GM12874 (cell line): ENCODE measurements at regions not wholly inside any gene's neighbourhood (a gene's known extent, or its start where the extent isn't known, plus 50 kb on each side); places are given as distances from the start of the nearest gene placed in this dataset.

ENCODE experiments used
- TF ChIP-seq, protein P1 (sequence below): IDR thresholded peaks from 2 replicates; pipeline ENCODE4 v1.5.1; 2011; ENCODE audit warnings: low read depth, mild to moderate bottlenecking, control low read depth, low read length, moderate library complexity; ENCODE audit not compliant: insufficient read depth

DNA sequence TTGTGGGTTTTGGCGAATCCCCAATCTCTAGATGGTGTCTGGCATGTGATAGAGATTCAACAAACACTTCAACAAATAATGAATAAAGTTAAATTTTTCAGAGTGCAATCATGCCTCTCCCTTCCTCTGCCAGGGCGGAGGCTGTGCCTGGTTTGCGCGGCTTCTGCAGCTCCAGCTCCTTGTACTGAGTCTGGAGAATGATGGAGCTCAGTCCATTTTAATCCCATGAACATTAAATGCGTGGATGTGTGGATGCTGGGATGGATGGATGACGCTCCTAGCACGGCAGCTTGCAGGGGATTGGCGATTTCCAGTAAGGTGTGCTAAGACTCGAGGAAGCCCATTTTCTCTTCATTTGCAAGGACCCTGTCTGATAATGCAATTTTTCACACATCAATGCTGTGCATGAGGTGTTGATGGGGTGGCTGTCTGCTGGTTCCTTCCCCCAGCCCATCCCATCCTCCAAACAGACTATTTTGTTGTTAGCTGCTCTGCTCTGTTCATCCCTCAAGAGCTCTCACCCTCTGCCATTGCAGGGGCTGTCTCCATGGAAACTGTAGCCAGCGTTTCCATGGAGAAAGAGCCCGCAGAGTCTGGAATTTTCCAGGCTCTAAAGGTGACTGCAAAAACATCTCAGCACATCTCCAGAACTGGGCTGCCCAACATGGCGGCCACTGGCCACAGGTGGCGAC is 92.6 kb upstream of the PEG3 start:
- TF ChIP-seq, protein P1, sequence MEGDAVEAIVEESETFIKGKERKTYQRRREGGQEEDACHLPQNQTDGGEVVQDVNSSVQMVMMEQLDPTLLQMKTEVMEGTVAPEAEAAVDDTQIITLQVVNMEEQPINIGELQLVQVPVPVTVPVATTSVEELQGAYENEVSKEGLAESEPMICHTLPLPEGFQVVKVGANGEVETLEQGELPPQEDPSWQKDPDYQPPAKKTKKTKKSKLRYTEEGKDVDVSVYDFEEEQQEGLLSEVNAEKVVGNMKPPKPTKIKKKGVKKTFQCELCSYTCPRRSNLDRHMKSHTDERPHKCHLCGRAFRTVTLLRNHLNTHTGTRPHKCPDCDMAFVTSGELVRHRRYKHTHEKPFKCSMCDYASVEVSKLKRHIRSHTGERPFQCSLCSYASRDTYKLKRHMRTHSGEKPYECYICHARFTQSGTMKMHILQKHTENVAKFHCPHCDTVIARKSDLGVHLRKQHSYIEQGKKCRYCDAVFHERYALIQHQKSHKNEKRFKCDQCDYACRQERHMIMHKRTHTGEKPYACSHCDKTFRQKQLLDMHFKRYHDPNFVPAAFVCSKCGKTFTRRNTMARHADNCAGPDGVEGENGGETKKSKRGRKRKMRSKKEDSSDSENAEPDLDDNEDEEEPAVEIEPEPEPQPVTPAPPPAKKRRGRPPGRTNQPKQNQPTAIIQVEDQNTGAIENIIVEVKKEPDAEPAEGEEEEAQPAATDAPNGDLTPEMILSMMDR: no peak

DNA sequence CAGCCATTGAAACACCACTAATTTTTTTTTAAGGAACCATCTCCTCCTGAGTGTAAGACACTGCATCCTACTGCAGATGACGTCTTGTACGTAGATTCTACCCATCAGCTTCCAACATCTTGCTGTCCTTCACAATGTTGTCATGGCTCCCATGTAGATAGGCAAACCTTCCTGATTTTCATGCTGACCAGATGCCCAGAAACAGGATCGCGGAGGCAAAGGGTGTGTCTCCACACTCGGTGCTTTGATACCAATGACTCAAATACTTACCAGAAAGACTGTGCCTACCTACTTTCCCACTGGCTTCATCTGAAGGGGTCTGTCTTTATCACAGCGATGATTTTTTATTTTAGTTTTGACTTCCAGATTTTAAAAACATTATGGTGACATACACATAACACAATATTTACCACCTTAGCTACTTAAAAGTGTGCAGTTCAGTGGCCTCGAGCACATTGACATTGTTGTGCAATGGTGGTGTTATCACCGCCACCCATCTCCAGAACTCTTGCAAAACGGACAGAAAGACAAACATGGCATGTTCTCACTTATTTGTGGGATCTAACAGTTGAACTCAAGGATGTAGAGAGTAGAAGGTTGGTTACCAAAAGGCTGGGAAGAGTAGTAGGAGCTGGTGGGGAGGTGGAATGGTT is 94.0 kb upstream of the PEG3 start:
- TF ChIP-seq, protein P1: no peak

DNA sequence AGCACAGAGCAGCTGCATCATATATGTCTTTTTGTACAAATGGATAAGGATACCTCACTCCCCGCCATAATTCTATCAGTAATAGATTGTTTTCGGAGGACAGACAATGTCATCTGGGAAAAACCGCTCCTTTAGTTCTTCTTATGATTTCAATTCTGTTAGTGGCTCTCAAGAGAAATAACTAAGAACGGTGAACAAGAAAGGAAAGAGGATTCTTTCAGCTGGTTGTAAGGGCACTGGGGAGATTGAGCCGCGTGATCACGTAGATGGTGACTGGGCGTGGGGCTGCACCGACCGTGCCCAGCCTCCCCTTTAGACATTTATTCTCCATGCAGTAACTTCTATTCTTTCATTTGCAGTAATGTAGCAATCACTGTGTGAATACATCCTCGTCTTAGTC is 99.4 kb upstream of the PEG3 start:
- TF ChIP-seq, protein P1: no peak

- TF ChIP-seq, protein P1: no peak
Measured at GRCh38 chr19:56942756-56943155, 102.2 kb upstream of the PEG3 start.

DNA sequence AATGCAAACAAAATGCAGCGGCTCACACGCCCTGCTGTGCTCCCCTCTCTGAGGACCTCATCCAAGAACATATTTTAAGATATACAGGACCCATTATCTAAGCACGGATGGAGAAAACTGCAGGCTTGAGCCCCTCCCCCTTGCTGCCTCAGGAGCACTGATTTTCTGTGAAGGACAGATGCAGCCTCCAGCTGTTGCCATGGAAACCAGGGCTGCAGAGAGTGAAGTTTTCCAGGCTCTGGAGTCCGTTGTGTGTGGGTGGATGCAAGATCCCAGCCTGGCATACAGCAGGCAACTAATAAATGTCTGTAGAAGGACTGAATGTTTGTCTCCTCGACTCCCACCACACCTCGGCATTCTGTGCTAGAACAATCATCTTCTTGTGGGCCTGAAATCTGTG is 105.6 kb upstream of the PEG3 start:
- TF ChIP-seq, protein P1: no peak

GRCh38 chr19:56947206-56947605 is 106.7 kb upstream of the PEG3 start:
- TF ChIP-seq, protein P1: no peak

- TF ChIP-seq, protein P1: no peak
Measured at GRCh38 chr19:56949626-56950025, 109.1 kb upstream of the PEG3 start.
